GM12878 (cell line): ENCODE measurements at regions not wholly inside any gene's neighbourhood (a gene's known extent, or its start where the extent isn't known, plus 50 kb on each side); places are given as distances from the start of the nearest gene placed in this dataset.

ENCODE experiments used
- ATAC-seq: fragments of 200-7000 bp; cut with Tn5 transposase; 3 replicates; pipeline ENCODE4 v1.9.1; 2020; ENCODE audit warnings: mild to moderate bottlenecking, moderate library complexity
- BruUV-seq: library from RNA; stranded (reverse); fragments of 400-500 nt; replicated peaks from 2 replicates; lab custom pipeline; 2021; lab: Mats Ljungman, UMichigan
- CTCF ChIA-PET: fragments of 300-600 bp; sonication (Branson Sonifier 250); formaldehyde crosslinking; extraction: SDS; loops from one replicate; lab custom pipeline; 2021; ENCODE audit warnings: inconsistent platforms; lab: Yijun Ruan, JAX
- POLR2A ChIA-PET: fragments of 350-600 bp; formaldehyde crosslinking; extraction: SDS; loops from one replicate; lab custom pipeline; 2021; ENCODE audit warnings: inconsistent platforms; lab: Charles Lee
- RAD21 ChIA-PET: fragments of 300-600 bp; sonication (Branson Sonifier 250); formaldehyde crosslinking; loops from one replicate; lab custom pipeline; 2023; ENCODE audit warnings: antibody characterized with exemption; ENCODE audit not compliant: unreplicated experiment; lab: Charles Lee
- SMC1A ChIA-PET: fragments of 300-600 bp; sonication (Branson Sonifier 250); formaldehyde crosslinking; loops from one replicate; lab custom pipeline; 2023; ENCODE audit not compliant: unreplicated experiment, uncharacterized antibody; lab: Charles Lee
- DNase-seq: peaks from one replicate; pipeline ENCODE4 v3.0.0-alpha.2; 2011; ENCODE audit warnings: low read depth, low spot score
- FAIRE-seq: peaks from 3 replicates; lab custom pipeline; 2011; peaks lifted over from hg19 to GRCh38; lab: Jason Lieb, UNC
- H2AFZ ChIP-seq: 2 replicates; pipeline ENCODE4 v1.6.0; 2011; ENCODE audit warnings: low read depth, low read length, control low read depth; ENCODE audit not compliant: control insufficient read depth
- H3K27ac ChIP-seq: 2 replicates; pipeline ENCODE4 v1.5.1; 2011; ENCODE audit warnings: control low read depth; ENCODE audit not compliant: control insufficient read depth, insufficient read depth
- H3K27me3 ChIP-seq, 2 experiments: replicated peaks in 1 of 2; 2 replicates each; pipeline versions ENCODE4 v1.6.0 to v1.6.1; 2011; ENCODE audit warnings: low read length in 1 of 2; ENCODE audit not compliant: control insufficient read depth in 2 of 2, insufficient read depth in 2 of 2
- H3K36me3 ChIP-seq, 2 experiments: 2 replicates each; pipeline ENCODE4 v1.5.1; 2011; ENCODE audit warnings: low read length in 1 of 2; ENCODE audit not compliant: control insufficient read depth in 2 of 2, insufficient read depth in 2 of 2
- H3K4me1 ChIP-seq: 2 replicates; pipeline ENCODE4 v1.6.1; 2011; ENCODE audit warnings: mild to moderate bottlenecking, low read length, moderate library complexity, mixed read lengths; ENCODE audit not compliant: control insufficient read depth, insufficient read depth
- H3K4me2 ChIP-seq: 2 replicates; pipeline ENCODE4 v1.6.0; 2011; ENCODE audit warnings: control low read depth; ENCODE audit not compliant: control insufficient read depth, insufficient read depth
- H3K4me3 ChIP-seq: fragments of 200-600 bp; sonication (generic); 2 replicates; pipeline ENCODE4 v1.5.1; 2016
- H3K79me2 ChIP-seq: 2 replicates; pipeline ENCODE4 v1.6.0; 2011; ENCODE audit warnings: low read length; ENCODE audit not compliant: control insufficient read depth, insufficient read depth
- H3K9ac ChIP-seq: 2 replicates; pipeline ENCODE4 v1.8.0; 2011; ENCODE audit warnings: low read length, control low read depth, mixed read lengths; ENCODE audit not compliant: control insufficient read depth, insufficient read depth
- H3K9me3 ChIP-seq: replicated peaks from 3 replicates; pipeline ENCODE4 v1.5.1; 2011; ENCODE audit warnings: mild to moderate bottlenecking, low read length; ENCODE audit not compliant: control insufficient read depth, insufficient read depth
- H4K20me1 ChIP-seq: 2 replicates; pipeline ENCODE4 v1.6.0; 2011; ENCODE audit not compliant: control insufficient read depth, insufficient read depth
- CUX1 ChIP-seq: IDR thresholded peaks from 2 replicates; pipeline ENCODE4 v1.6.1; 2012; ENCODE audit warnings: improper control_type of control experiment, low read depth, low read length; ENCODE audit not compliant: insufficient replicate concordance
- IRF3 ChIP-seq: fragments of 450-650 bp; IDR thresholded peaks from 2 replicates; pipeline ENCODE4 v1.6.1; 2014; ENCODE audit warnings: mild to moderate bottlenecking
- NFIC ChIP-seq: IDR thresholded peaks from 2 replicates; pipeline ENCODE4 v1.6.1; 2012; ENCODE audit warnings: low read depth, mild to moderate bottlenecking, inconsistent platforms, low read length, moderate library complexity
- RUNX3 ChIP-seq: IDR thresholded peaks from 2 replicates; pipeline ENCODE4 v1.6.1; 2012; ENCODE audit warnings: low read length, inconsistent platforms
- ZSCAN29 ChIP-seq: fragments of 450-650 bp; IDR thresholded peaks from 2 replicates; pipeline ENCODE4 v1.6.1; 2017; ENCODE audit warnings: mild to moderate bottlenecking, moderate library complexity
- WGBS: methylation state at CpG from one replicate; pipeline ENCODE4 v1.1.6; 2016; ENCODE audit warnings: low lambda C conversion rate; ENCODE audit not compliant: insufficient replicate concordance, insufficient coverage; ENCODE audit errors: missing lambda C conversion rate; 5-methylcytosine and 5-hydroxymethylcytosine counted together
- in situ Hi-C: fragments of 300-500 bp; cut with MboI; formaldehyde crosslinking; loops from 9 replicates; pipeline ENCODE4 v1.14.3; 2018; ENCODE audit warnings: mixed read lengths
- intact Hi-C: fragments of 100-400 bp; cut with micrococcal nuclease; formaldehyde crosslinking; loops from one replicate; pipeline ENCODE4 v1.14.2; 2022; ENCODE audit not compliant: unreplicated experiment

DNA sequence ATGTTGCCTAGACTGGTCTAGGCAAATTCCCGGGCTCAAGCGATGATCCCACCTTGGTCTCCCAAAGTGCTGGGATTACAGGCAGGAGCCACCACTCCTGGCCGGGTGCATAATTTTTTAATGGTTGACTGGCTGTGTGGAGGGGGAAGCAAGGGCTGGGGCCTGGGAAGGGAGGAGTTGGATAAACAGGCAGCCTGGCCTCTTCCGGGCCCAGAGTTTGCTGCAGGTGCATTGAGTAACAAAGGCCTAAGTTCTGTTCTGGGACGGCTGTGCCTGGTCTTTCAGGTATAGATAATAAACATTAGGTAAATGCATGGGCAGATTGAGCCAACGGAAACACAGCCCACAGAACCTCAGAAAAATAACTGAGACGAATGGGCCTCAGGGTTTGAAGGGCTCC is 191.3 kb upstream of the TBX3 start:
- ChIA-PET CTCF (no interaction called here), SMC1A (no interaction called here), RAD21 (no interaction called here), POLR2A (no interaction called here)
- DNase-seq: no peak
- H3K4me3 ChIP-seq: no peak overlapping the region
- FAIRE-seq: no peak
- ATAC-seq: no peak
- no peaks in the 10 kb centered on the region for H3K36me3 ChIP-seq
- H3K9me3 ChIP-seq: no peaks in the 10 kb centered on the region
- BruUV-seq: no TSS peak
- H3K27ac ChIP-seq: no peak overlapping the region
- intact Hi-C loops: no loop called here
- H3K4me2 ChIP-seq: no peak overlapping the region
- in situ Hi-C loops: no loop called here
- no peak overlapping the region for H2AFZ ChIP-seq
- WGBS: 60% methylated on average over 7 of the region's 7 CpGs
- H3K79me2 ChIP-seq: no peaks in the 10 kb centered on the region
- H3K4me1 ChIP-seq: no peaks in the 10 kb centered on the region
- H4K20me1 ChIP-seq: no peaks in the 10 kb centered on the region
- no peak overlapping the region for H3K9ac ChIP-seq
- TF ChIP-seq IRF3 (no peak), CUX1 (no peak), RUNX3 (no peak), ZSCAN29 (no peak), NFIC (no peak)
- H3K27me3 ChIP-seq: no peaks in the 10 kb centered on the region
